Prostate gland (tissue), 2 donors: ENCODE measurements at regions not wholly inside any gene's neighbourhood (a gene's known extent, or its start where the extent isn't known, plus 50 kb on each side); places are given as distances from the start of the nearest gene placed in this dataset.

Experiments
- DNase-seq: peaks from one replicate; pipeline ENCODE4 v3.0.0-alpha.2; 2019; ENCODE audit warnings: low spot score
- H3K27ac ChIP-seq, 2 donors: fragments of 200-600 bp; sonication (generic); 2 replicates each; pipeline ENCODE4 v1.5.1; 2017 to 2019
- H3K27me3 ChIP-seq: fragments of 200-600 bp; sonication (generic); replicated peaks from 2 replicates; pipeline ENCODE4 v1.5.1; 2019; ENCODE audit not compliant: insufficient read depth
- H3K36me3 ChIP-seq, 2 donors: fragments of 200-600 bp; sonication (generic); 1 replicate in 1 of 2; 2 replicates in 1 of 2; pipeline versions ENCODE4 v1.5.1 to v1.8.1; 2017 to 2019
- H3K4me1 ChIP-seq: fragments of 200-600 bp; sonication (generic); replicated peaks from 2 replicates; pipeline ENCODE4 v1.5.1; 2019
- H3K4me3 ChIP-seq, 2 donors: fragments of 200-600 bp; sonication (generic); 2 replicates each; pipeline ENCODE4 v1.5.1; 2017 to 2019
- H3K9me3 ChIP-seq: fragments of 200-600 bp; sonication (generic); 2 replicates; pipeline ENCODE4 v1.5.1; 2017
- CTCF ChIP-seq, 4 experiments: fragments of 200-600 bp in 2 of 4; fragments of 450-650 bp in 2 of 4; sonication (generic) in 2 of 4; IDR thresholded peaks; 1 replicate in 3 of 4; 2 replicates in 1 of 4; pipeline ENCODE4 v1.5.1; 2016 to 2019; ENCODE audit warnings: antibody characterized with exemption in 4 of 4, mild to moderate bottlenecking in 2 of 4, moderate library complexity in 2 of 4
- POLR2A ChIP-seq: fragments of 450-650 bp; IDR thresholded peaks from one replicate; pipeline ENCODE4 v1.6.1; 2016; ENCODE audit warnings: antibody characterized with exemption, mild to moderate bottlenecking
- POLR2AphosphoS5 ChIP-seq: sonication (generic); formaldehyde crosslinking; IDR thresholded peaks from one replicate; pipeline ENCODE4 v1.6.1; 2017; ENCODE audit warnings: antibody characterized with exemption
- WGBS: methylation state at CpG from one replicate; pipeline ENCODE4 v1.1.5; 2018; 5-methylcytosine and 5-hydroxymethylcytosine counted together
- intact Hi-C: fragments of 100-400 bp; cut with DNase I; formaldehyde crosslinking; loops from one replicate; pipeline ENCODE4 v1.14.2; 2022

GRCh38 chr4:42344749-42345148 lies 52.5 kb upstream of the SHISA3 start:
- no peaks in the 10 kb centered on the region for H3K36me3 ChIP-seq
- H3K9me3 ChIP-seq: no peaks in the 10 kb centered on the region
- H3K27me3 ChIP-seq: no peaks in the 10 kb centered on the region
- no peak for DNase-seq
- no peak overlapping the region for H3K27ac ChIP-seq
- TF ChIP-seq POLR2A (no peak), POLR2AphosphoS5 (no peak), CTCF (IDR thresholded peaks at IDR 0.05) (no peak)
- no peak overlapping the region for H3K4me3 ChIP-seq
- H3K4me1 ChIP-seq: no peaks in the 10 kb centered on the region
- WGBS: 81% methylated on average over 2 of the region's 2 CpGs
- intact Hi-C loops: no loop called here

GRCh38 chr4:42345962-42346544 lies 51.2 kb upstream of the SHISA3 start:
- no peak overlapping the region for H3K27ac ChIP-seq
- H3K4me1 ChIP-seq: no peaks in the 10 kb centered on the region
- H3K9me3 ChIP-seq: no peaks in the 10 kb centered on the region
- H3K36me3 ChIP-seq: no peaks in the 10 kb centered on the region
- no peaks in the 10 kb centered on the region for H3K27me3 ChIP-seq
- TF ChIP-seq POLR2A (no peak), CTCF (IDR thresholded peaks at IDR 0.05) (no peak), POLR2AphosphoS5 (no peak)
- 89% methylated on average over 29 of the region's 29 CpGs for WGBS
- no peak for DNase-seq
- intact Hi-C loops: no loop called here
- H3K4me3 ChIP-seq: no peak overlapping the region

GRCh38 chr4:42347076-42347475 lies 50.2 kb upstream of the SHISA3 start:
- WGBS: 94% methylated on average over 10 of the region's 10 CpGs
- intact Hi-C loops: no loop called here
- TF ChIP-seq CTCF (IDR thresholded peaks at IDR 0.05): no peak
- TF ChIP-seq POLR2A: no peak
- TF ChIP-seq POLR2AphosphoS5: no peak
- no peaks in the 10 kb centered on the region for H3K36me3 ChIP-seq
- no peak overlapping the region for H3K4me3 ChIP-seq
- no peaks in the 10 kb centered on the region for H3K27me3 ChIP-seq
- DNase-seq: no peak
- no peak overlapping the region for H3K27ac ChIP-seq
- no peaks in the 10 kb centered on the region for H3K9me3 ChIP-seq
- no peaks in the 10 kb centered on the region for H3K4me1 ChIP-seq
